ENCODE measurements at regions not wholly inside any gene's neighbourhood (a gene's known extent, or its start where the extent isn't known, plus 50 kb on each side); places are given as distances from the start of the nearest gene placed in this dataset.

- H3K79me2 ChIP-seq (ENCODE audit: control insufficient read depth, insufficient read depth, low read length): no peaks in the 10 kb centered on the region
- no TSS peak for BruUV-seq (replicated peaks)
- 0% methylated on average over 2 of the region's 2 CpGs for WGBS (ENCODE audit: insufficient coverage, low coverage, missing lambda C conversion rate)
- no peak overlapping the region for H3K4me3 ChIP-seq
- intact Hi-C loops (cut with micrococcal nuclease): no loop called here
- no peaks in the 10 kb centered on the region for H3K4me1 ChIP-seq (replicated peaks in 1 of 2; ENCODE audit: control insufficient read depth in 2 of 2, insufficient read depth in 2 of 2, low read length in 2 of 2)
- no peak for FAIRE-seq
- no peaks in the 10 kb centered on the region for H3K9me1 ChIP-seq (ENCODE audit: control insufficient read depth, insufficient read depth, low read length)
- ATAC-seq: no peak
- no peak for DNase-seq (ENCODE audit: extremely low read depth in 1 of 4, low spot score in 3 of 4)
- CTCF ChIA-PET (ENCODE audit: low intra/inter-chr PET ratio): no interaction called here
- POLR2A ChIA-PET: no interaction called here
- H4K20me1 ChIP-seq (replicated peaks; ENCODE audit: control insufficient read depth, insufficient read depth, low read length): no peaks in the 10 kb centered on the region
- TF ChIP-seq KHSRP (IDR thresholded peaks at IDR 0.05) (no peak), ZNF277 (CRISPR knock-in tag; IDR thresholded peaks at IDR 0.05; ENCODE audit: borderline replicate concordance) (no peak), SRF (CRISPR knock-in tag; IDR thresholded peaks at IDR 0.05) (no peak), HDGF (IDR thresholded peaks at IDR 0.05) (no peak), ZNF282 (CRISPR knock-in tag; IDR thresholded peaks at IDR 0.05) (no peak), MTF1 (CRISPR knock-in tag; IDR thresholded peaks at IDR 0.05; ENCODE audit: borderline replicate concordance) (no peak), KAT2B (IDR thresholded peaks at IDR 0.05; ENCODE audit: low read depth, low read length) (no peak), ETV1 (tag; conservative IDR thresholded peaks at IDR 0.05; ENCODE audit: low read depth) (no peak), MEF2A (IDR thresholded peaks at IDR 0.05; ENCODE audit: control insufficient read depth, low read depth, low read length) (no peak), TCF3 (CRISPR knock-in tag; IDR thresholded peaks at IDR 0.05) (no peak), MXD1 (CRISPR knock-in tag; IDR thresholded peaks at IDR 0.05; ENCODE audit: borderline replicate concordance, poor library complexity, severe bottlenecking) (no peak)
- H3K9ac ChIP-seq (ENCODE audit: insufficient read depth in 1 of 2, low read depth in 2 of 2, low read length in 2 of 2): no peak overlapping the region
- H3K36me3 ChIP-seq (ENCODE audit: control insufficient read depth, insufficient read depth, low read length): no peaks in the 10 kb centered on the region
- no peak overlapping the region for H3K4me2 ChIP-seq (ENCODE audit: insufficient read depth, low read length)
- in situ Hi-C loops (cut with MboI): no loop called here
- H3K27me3 ChIP-seq (ENCODE audit: control insufficient read depth in 2 of 2, insufficient read depth in 2 of 2, low read length in 2 of 2): no peaks in the 10 kb centered on the region
- H3K27ac ChIP-seq (ENCODE audit: extremely low read depth, low read depth, low read length): no peak overlapping the region
- no peak overlapping the region for H2AFZ ChIP-seq (ENCODE audit: low read depth, low read length)
- no peaks in the 10 kb centered on the region for H3K9me3 ChIP-seq (replicated peaks; ENCODE audit: control insufficient read depth, insufficient read depth, low read depth, low read length)
These were observed 261.4 kb upstream of the IRAK1BP1 start for GRCh38 chr6:78605909-78606446.

All from K562 (cell line).